ENCODE measurements at regions not wholly inside any gene's neighbourhood (a gene's known extent, or its start where the extent isn't known, plus 50 kb on each side); places are given as distances from the start of the nearest gene placed in this dataset.
"Not testable (repeated sequence)": the region's sequence is repeated elsewhere in the genome, so short reads cannot be mapped to it uniquely, and the experiment has no call there.

DNA sequence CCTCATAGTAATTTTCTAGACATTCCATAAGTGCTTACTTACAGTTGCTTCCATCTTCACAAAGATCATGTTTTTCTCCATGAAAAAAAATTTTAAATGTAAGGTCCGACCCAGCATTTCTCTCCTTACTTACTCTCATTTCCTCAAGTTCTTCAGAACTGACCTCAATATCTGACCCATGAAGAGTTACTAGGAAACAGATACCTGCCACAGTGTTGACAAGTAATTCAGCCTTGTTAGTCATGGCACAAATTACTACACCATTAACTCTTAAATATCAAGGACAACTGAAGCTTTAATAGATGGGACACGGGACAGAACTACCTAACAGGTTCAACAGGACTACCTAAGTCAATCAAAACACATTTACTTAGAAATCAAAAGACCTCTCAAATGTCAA, 316.2 kb downstream of the POM121L12 start:
- WGBS, 2 donors (ENCODE audit: low coverage in 1 of 2): 89 to 92% methylated on average over 1 to 2 of the region's 2 CpGs
- Histone ChIP-seq H3K4me1 (no peaks in the 10 kb centered on the region), H3K27ac (no peak overlapping the region), H3K9me3 (no peaks in the 10 kb centered on the region), H3K36me3 (no peaks in the 10 kb centered on the region), H3K27me3 (no peaks in the 10 kb centered on the region), H3K4me3 (no peak overlapping the region)
- ATAC-seq: no peak
- TF ChIP-seq, protein P1, sequence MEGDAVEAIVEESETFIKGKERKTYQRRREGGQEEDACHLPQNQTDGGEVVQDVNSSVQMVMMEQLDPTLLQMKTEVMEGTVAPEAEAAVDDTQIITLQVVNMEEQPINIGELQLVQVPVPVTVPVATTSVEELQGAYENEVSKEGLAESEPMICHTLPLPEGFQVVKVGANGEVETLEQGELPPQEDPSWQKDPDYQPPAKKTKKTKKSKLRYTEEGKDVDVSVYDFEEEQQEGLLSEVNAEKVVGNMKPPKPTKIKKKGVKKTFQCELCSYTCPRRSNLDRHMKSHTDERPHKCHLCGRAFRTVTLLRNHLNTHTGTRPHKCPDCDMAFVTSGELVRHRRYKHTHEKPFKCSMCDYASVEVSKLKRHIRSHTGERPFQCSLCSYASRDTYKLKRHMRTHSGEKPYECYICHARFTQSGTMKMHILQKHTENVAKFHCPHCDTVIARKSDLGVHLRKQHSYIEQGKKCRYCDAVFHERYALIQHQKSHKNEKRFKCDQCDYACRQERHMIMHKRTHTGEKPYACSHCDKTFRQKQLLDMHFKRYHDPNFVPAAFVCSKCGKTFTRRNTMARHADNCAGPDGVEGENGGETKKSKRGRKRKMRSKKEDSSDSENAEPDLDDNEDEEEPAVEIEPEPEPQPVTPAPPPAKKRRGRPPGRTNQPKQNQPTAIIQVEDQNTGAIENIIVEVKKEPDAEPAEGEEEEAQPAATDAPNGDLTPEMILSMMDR (IDR thresholded peaks at IDR 0.05): no peak
- TF ChIP-seq POLR2AphosphoS5 (IDR thresholded peaks at IDR 0.05) (no peak), EP300 (IDR thresholded peaks at IDR 0.05) (no peak), POLR2A (IDR thresholded peaks at IDR 0.05) (no peak)

DNA sequence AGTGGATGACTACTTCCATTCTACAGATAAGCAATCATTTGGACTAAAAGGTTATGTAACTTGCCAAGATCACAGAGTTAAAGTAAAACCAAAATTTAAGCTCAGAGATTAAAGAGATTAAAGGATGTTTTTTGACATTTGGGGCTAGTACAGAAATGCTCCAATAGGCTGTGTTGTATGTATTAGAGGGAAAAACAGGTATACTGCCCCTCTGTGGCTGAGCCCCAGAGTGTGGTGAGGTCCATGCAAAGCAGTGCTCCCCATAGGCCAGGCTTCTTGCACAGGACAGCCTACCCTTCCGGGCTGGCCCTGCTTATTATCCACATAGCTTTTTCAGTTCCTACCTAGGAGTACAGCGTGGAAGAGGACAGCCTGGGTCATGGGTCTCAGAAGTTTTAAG, 322.8 kb downstream of the POM121L12 start:
- ATAC-seq: no peak
- Histone ChIP-seq H3K4me3 (no peak overlapping the region), H3K4me1 (no peaks in the 10 kb centered on the region), H3K27me3 (no peaks in the 10 kb centered on the region), H3K36me3 (no peaks in the 10 kb centered on the region), H3K27ac (no peak overlapping the region), H3K9me3 (no peaks in the 10 kb centered on the region)
- TF ChIP-seq POLR2A (IDR thresholded peaks at IDR 0.05) (no peak), POLR2AphosphoS5 (IDR thresholded peaks at IDR 0.05) (no peak), EP300 (IDR thresholded peaks at IDR 0.05) (no peak)
- TF ChIP-seq, protein P1 (IDR thresholded peaks at IDR 0.05): no peak
- 67% methylated on average over 1 of the region's 2 CpGs; no CpG with 5 or more reads in 1 of the 2 donors for WGBS, 2 donors (ENCODE audit: low coverage in 1 of 2)

DNA sequence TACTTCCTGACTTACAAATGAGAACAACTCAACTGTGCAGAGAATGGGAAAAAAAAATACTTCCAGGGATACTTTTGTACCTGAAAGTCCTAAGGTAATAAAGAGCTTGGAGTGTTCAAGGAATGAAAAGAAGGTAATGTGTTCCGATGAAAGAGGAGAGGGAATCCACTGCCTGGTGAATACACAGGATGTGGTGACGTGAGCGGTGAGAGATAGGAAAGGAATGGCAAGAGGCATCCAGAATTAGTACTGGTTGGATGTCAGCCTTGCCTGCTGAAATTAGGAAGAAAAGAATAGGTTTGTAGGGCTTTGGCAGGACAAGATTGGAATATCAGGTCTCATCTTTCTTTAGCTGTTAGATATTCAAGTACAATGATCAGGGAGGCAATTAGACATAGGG, 347.7 kb downstream of the POM121L12 start:
- Histone ChIP-seq H3K27ac (no peak overlapping the region), H3K4me1 (no peaks in the 10 kb centered on the region), H3K27me3 (no peaks in the 10 kb centered on the region), H3K4me3 (no peak overlapping the region), H3K9me3 (no peaks in the 10 kb centered on the region), H3K36me3 (no peaks in the 10 kb centered on the region)
- ATAC-seq: no peak
- no peak for TF ChIP-seq POLR2A (IDR thresholded peaks at IDR 0.05)
- no peak for TF ChIP-seq EP300 (IDR thresholded peaks at IDR 0.05)
- TF ChIP-seq, protein P1 (IDR thresholded peaks at IDR 0.05): no peak
- no peak for TF ChIP-seq POLR2AphosphoS5 (IDR thresholded peaks at IDR 0.05)
- WGBS, 2 donors (ENCODE audit: low coverage in 1 of 2): 68 to 73% methylated on average over 3 of the region's 3 CpGs

DNA sequence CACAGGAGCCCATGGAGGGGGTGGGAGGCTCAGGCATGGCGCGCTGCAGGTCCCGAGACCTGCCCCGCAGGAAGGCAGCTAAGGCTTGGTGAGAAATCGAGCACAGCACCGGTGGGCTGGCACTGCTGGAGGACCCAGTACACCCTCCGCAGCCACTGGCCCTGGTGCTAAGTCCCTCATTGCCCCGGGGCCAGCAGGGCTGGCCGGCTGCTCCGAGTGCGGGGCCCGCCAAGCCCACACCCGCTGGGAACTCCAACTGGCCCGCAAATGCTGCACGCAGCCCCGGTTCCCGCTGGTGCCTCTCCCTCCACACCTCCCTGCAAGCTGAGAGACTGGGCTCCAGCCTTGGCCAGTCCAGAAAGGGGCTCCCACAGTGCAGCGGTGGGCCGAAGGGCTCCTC, 349.8 kb downstream of the POM121L12 start:
- not testable (repeated sequence) for H3K4me3 ChIP-seq, H3K27ac ChIP-seq, H3K4me1 ChIP-seq, H3K9me3 ChIP-seq, H3K27me3 ChIP-seq, H3K36me3 ChIP-seq, ATAC-seq
- WGBS, 2 donors (ENCODE audit: low coverage in 1 of 2): no CpG with 5 or more reads among the region's 19 CpGs

DNA sequence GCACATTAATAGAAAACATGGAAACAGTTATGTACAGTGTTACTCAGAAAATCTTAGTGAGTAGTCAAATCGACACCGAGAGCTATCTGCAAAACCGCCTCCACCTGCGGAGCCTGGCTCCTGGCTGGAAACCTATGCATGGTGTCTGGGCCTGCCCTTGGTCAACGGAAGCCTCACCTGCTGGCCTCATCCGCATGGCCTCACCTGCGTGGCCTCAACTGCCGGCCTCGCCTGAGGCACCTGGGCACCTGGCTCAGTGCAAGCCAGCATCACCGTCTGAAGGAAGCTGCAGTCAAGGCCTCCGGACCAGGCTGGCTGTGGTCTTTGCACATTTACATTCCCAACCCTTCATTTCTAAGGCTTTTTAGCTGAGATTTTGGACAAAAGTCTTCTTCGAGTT, 352.1 kb downstream of the POM121L12 start:
- WGBS, 2 donors (ENCODE audit: low coverage in 1 of 2): 91 to 96% methylated on average over 5 to 9 of the region's 12 CpGs
- ATAC-seq: no peak

More for the DNA sequence above, 352.1 kb downstream of the POM121L12 start:
- Histone ChIP-seq H3K27me3 (no peaks in the 10 kb centered on the region), H3K4me3 (no peak overlapping the region), H3K9me3 (no peaks in the 10 kb centered on the region), H3K27ac (no peak overlapping the region), H3K36me3 (no peaks in the 10 kb centered on the region), H3K4me1 (no peaks in the 10 kb centered on the region)
- no peak for TF ChIP-seq POLR2AphosphoS5 (IDR thresholded peaks at IDR 0.05)
- TF ChIP-seq POLR2A (IDR thresholded peaks at IDR 0.05): no peak
- TF ChIP-seq EP300 (IDR thresholded peaks at IDR 0.05): no peak
- TF ChIP-seq, protein P1 (IDR thresholded peaks at IDR 0.05): no peak

Measured in gastroesophageal sphincter (tissue), 4 donors.